GM23338 (cell line): ENCODE measurements at regions not wholly inside any gene's neighbourhood (a gene's known extent, or its start where the extent isn't known, plus 50 kb on each side); places are given as distances from the start of the nearest gene placed in this dataset.
A peak's percentile ranks its signal among the peaks of the same experiment; 100 is the strongest.

Experiments
- ATAC-seq: fragments of 200-7000 bp; cut with Tn5 transposase; 3 replicates; pipeline ENCODE4 v1.9.1; 2020
- DNase-seq: peaks from one replicate; pipeline ENCODE4 v3.0.0-alpha.2; 2015; ENCODE audit warnings: low spot score
- H2AFZ ChIP-seq: fragments of 200-600 bp; sonication (generic); 2 replicates; pipeline ENCODE4 v1.8.0; 2016; ENCODE audit warnings: antibody characterized with exemption, mild to moderate bottlenecking, moderate library complexity
- H3F3A ChIP-seq: fragments of 200-600 bp; sonication (generic); replicated peaks from 2 replicates; pipeline ENCODE4 v1.8.0; 2017; ENCODE audit warnings: antibody characterized with exemption, mixed run types, low read depth
- H3K27ac ChIP-seq: fragments of 200-600 bp; sonication (generic); 2 replicates; pipeline ENCODE4 v1.6.1; 2016; ENCODE audit warnings: low read depth
- H3K27me3 ChIP-seq: fragments of 200-600 bp; sonication (generic); 2 replicates; pipeline ENCODE4 v1.8.0; 2016; ENCODE audit warnings: mild to moderate bottlenecking, mixed run types, moderate library complexity; ENCODE audit not compliant: insufficient read depth
- H3K36me3 ChIP-seq: fragments of 200-600 bp; sonication (generic); 2 replicates; pipeline ENCODE4 v1.8.0; 2016; ENCODE audit warnings: mild to moderate bottlenecking; ENCODE audit not compliant: insufficient read depth
- H3K4me1 ChIP-seq: fragments of 200-600 bp; sonication (generic); 2 replicates; pipeline ENCODE4 v1.8.0; 2016; ENCODE audit warnings: mild to moderate bottlenecking, moderate library complexity; ENCODE audit not compliant: insufficient read depth
- H3K4me2 ChIP-seq: fragments of 200-600 bp; sonication (generic); 2 replicates; pipeline ENCODE4 v1.7.1; 2017; ENCODE audit warnings: mixed run types
- H3K4me3 ChIP-seq: fragments of 200-600 bp; sonication (generic); 2 replicates; pipeline ENCODE4 v1.6.1; 2016; ENCODE audit warnings: mixed run types
- H3K79me2 ChIP-seq: fragments of 200-600 bp; sonication (generic); replicated peaks from 2 replicates; pipeline ENCODE4 v1.8.0; 2017; ENCODE audit warnings: mild to moderate bottlenecking; ENCODE audit not compliant: insufficient read depth
- H3K9me2 ChIP-seq: fragments of 200-600 bp; sonication (generic); 2 replicates; pipeline ENCODE4 v1.8.0; 2017; ENCODE audit not compliant: insufficient read depth
- H4K20me1 ChIP-seq: fragments of 200-600 bp; sonication (generic); replicated peaks from 2 replicates; pipeline ENCODE4 v1.8.0; 2017; ENCODE audit warnings: mild to moderate bottlenecking; ENCODE audit not compliant: insufficient read depth
- H3K27ac Mint-ChIP-seq: 2 replicates; pipeline ENCODE4 v1.8.0; 2020; ENCODE audit warnings: inconsistent platforms, mild to moderate bottlenecking, moderate library complexity, mixed read lengths
- H3K27me3 Mint-ChIP-seq: 3 replicates; pipeline ENCODE4 v1.8.0; 2022; ENCODE audit warnings: low read depth, mild to moderate bottlenecking, moderate library complexity, mixed read lengths, inconsistent platforms; ENCODE audit not compliant: insufficient read depth, poor library complexity
- H3K36me3 Mint-ChIP-seq: 3 replicates; pipeline ENCODE4 v1.8.0; 2021; ENCODE audit warnings: low read depth, mild to moderate bottlenecking, inconsistent platforms, moderate library complexity, mixed read lengths
- H3K4me1 Mint-ChIP-seq: 3 replicates; pipeline ENCODE4 v1.8.0; 2020; ENCODE audit warnings: mild to moderate bottlenecking, inconsistent platforms, mixed read lengths
- H3K4me3 Mint-ChIP-seq: 3 replicates; pipeline ENCODE4 v1.8.0; 2021; ENCODE audit warnings: moderate library complexity, mild to moderate bottlenecking, inconsistent platforms, mixed read lengths
- H3K9me3 Mint-ChIP-seq: 3 replicates; pipeline ENCODE4 v1.8.0; 2020; ENCODE audit warnings: moderate library complexity, mild to moderate bottlenecking, inconsistent platforms, mixed read lengths
- CREB1 ChIP-seq: fragments of 250-450 bp; sonication (Bioruptor Pico); IDR thresholded peaks from 2 replicates; pipeline ENCODE4 v1.5.0; 2020; ENCODE audit warnings: low read depth, mild to moderate bottlenecking, moderate library complexity
- CTCF ChIP-seq, 2 experiments: fragments of 200-600 bp in 1 of 2; sonication (generic) in 1 of 2; conservative IDR thresholded peaks; 2 replicates each; pipeline versions ENCODE4 v1.5.1 to v1.6.1; 2016 to 2017; ENCODE audit warnings: antibody characterized with exemption in 2 of 2, low read depth in 2 of 2, mild to moderate bottlenecking in 2 of 2, moderate library complexity in 1 of 2
- EZH2 ChIP-seq: fragments of 200-600 bp; sonication (generic); IDR thresholded peaks from one replicate; pipeline ENCODE4 v1.8.0; 2017; ENCODE audit warnings: antibody characterized with exemption, mild to moderate bottlenecking, low read depth; ENCODE audit not compliant: unreplicated experiment
- EZH2phosphoT487 ChIP-seq: fragments of 200-600 bp; sonication (generic); IDR thresholded peaks from one replicate; pipeline ENCODE4 v1.8.1; 2018; ENCODE audit warnings: antibody characterized with exemption; ENCODE audit not compliant: unreplicated experiment
- JUNB ChIP-seq: IDR thresholded peaks from one replicate; pipeline ENCODE4 v1.6.1; 2016; ENCODE audit warnings: antibody characterized with exemption; ENCODE audit not compliant: unreplicated experiment
- NANOG ChIP-seq: IDR thresholded peaks from 2 replicates; pipeline ENCODE4 v1.6.1; 2016; ENCODE audit warnings: antibody characterized with exemption, borderline replicate concordance
- POLR2AphosphoS5 ChIP-seq: IDR thresholded peaks from 2 replicates; pipeline ENCODE4 v1.6.1; 2016; ENCODE audit warnings: antibody characterized with exemption, low read depth
- REST ChIP-seq: IDR thresholded peaks from one replicate; pipeline ENCODE4 v1.6.1; 2018; ENCODE audit warnings: antibody characterized with exemption; ENCODE audit not compliant: unreplicated experiment
- STAT1 ChIP-seq: IDR thresholded peaks from one replicate; pipeline ENCODE4 v1.6.1; 2016; ENCODE audit warnings: antibody characterized with exemption; ENCODE audit not compliant: unreplicated experiment
- ZNF331 ChIP-seq: fragments of 250-450 bp; sonication (Bioruptor Pico); IDR thresholded peaks from 2 replicates; pipeline ENCODE4 v1.5.0; 2020; ENCODE audit warnings: low read depth, mild to moderate bottlenecking, moderate library complexity
- TF ChIP-seq, protein P1 (sequence below): IDR thresholded peaks from 2 replicates; pipeline ENCODE4 v1.6.1; 2016; ENCODE audit warnings: antibody characterized with exemption
- TF ChIP-seq, protein P2 (sequence below): fragments of 250-450 bp; sonication (Bioruptor Pico); IDR thresholded peaks from 2 replicates; pipeline ENCODE4 v1.5.0; 2020; ENCODE audit warnings: mild to moderate bottlenecking, moderate library complexity

DNA sequence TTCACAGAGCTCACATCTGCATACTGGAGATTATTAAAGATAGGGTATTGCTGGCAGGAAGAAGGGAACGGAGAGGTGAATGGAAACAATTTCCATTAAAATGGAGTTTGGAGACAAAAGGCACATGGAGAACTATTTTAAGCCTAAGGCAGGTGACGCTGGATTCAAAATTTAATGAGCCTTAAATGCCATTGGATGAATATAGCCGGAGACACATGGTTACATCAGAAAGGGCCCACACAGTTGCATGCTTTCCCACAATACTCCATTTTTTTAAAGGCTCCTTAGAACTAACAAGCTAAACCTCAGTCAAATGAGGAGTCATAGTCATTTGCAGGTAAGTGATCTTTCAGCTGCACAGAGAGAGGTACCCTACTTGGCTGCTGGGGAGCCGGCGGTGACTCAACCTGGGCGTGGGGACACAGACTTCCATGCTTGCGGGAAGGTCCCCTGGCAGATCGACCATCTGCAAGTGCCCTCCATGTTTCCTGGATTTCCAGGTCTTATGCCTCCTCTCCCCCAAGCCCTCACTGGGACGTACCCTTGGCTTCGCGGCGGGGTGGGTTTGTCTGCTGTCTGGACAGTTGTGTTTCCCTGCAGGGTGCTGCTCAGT lies 259.2 kb downstream of the CBLN1 start (continued):
- TF ChIP-seq REST (no peak), CTCF (conservative IDR thresholded peaks at IDR 0.05; ENCODE audit: low read depth in 2 of 2) (no peak), STAT1 (no peak), ZNF331 (CRISPR knock-in tag) (no peak), EZH2 (no peak), EZH2phosphoT487 (no peak), POLR2AphosphoS5 (no peak), CREB1 (CRISPR knock-in tag) (no peak), NANOG (no peak)

- H2AFZ ChIP-seq, result peak overlapping the region; percentile 78
- 0 out of 2 replicates have a peak, but pooled peaks cover 6% of the 10 kb centered on the region for H3K9me2 ChIP-seq
- peak overlapping the region; percentile 31 for H3K4me2 ChIP-seq
- DNase-seq, result peak; percentile 35
- no peak overlapping the region for H3K4me3 ChIP-seq
- TF ChIP-seq POLR2AphosphoS5 (no peak), JUNB (no peak), NANOG (no peak), CREB1 (CRISPR knock-in tag) (no peak)
- TF ChIP-seq, protein P1, sequence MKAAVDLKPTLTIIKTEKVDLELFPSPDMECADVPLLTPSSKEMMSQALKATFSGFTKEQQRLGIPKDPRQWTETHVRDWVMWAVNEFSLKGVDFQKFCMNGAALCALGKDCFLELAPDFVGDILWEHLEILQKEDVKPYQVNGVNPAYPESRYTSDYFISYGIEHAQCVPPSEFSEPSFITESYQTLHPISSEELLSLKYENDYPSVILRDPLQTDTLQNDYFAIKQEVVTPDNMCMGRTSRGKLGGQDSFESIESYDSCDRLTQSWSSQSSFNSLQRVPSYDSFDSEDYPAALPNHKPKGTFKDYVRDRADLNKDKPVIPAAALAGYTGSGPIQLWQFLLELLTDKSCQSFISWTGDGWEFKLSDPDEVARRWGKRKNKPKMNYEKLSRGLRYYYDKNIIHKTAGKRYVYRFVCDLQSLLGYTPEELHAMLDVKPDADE, result no peak
- TF ChIP-seq, protein P2, sequence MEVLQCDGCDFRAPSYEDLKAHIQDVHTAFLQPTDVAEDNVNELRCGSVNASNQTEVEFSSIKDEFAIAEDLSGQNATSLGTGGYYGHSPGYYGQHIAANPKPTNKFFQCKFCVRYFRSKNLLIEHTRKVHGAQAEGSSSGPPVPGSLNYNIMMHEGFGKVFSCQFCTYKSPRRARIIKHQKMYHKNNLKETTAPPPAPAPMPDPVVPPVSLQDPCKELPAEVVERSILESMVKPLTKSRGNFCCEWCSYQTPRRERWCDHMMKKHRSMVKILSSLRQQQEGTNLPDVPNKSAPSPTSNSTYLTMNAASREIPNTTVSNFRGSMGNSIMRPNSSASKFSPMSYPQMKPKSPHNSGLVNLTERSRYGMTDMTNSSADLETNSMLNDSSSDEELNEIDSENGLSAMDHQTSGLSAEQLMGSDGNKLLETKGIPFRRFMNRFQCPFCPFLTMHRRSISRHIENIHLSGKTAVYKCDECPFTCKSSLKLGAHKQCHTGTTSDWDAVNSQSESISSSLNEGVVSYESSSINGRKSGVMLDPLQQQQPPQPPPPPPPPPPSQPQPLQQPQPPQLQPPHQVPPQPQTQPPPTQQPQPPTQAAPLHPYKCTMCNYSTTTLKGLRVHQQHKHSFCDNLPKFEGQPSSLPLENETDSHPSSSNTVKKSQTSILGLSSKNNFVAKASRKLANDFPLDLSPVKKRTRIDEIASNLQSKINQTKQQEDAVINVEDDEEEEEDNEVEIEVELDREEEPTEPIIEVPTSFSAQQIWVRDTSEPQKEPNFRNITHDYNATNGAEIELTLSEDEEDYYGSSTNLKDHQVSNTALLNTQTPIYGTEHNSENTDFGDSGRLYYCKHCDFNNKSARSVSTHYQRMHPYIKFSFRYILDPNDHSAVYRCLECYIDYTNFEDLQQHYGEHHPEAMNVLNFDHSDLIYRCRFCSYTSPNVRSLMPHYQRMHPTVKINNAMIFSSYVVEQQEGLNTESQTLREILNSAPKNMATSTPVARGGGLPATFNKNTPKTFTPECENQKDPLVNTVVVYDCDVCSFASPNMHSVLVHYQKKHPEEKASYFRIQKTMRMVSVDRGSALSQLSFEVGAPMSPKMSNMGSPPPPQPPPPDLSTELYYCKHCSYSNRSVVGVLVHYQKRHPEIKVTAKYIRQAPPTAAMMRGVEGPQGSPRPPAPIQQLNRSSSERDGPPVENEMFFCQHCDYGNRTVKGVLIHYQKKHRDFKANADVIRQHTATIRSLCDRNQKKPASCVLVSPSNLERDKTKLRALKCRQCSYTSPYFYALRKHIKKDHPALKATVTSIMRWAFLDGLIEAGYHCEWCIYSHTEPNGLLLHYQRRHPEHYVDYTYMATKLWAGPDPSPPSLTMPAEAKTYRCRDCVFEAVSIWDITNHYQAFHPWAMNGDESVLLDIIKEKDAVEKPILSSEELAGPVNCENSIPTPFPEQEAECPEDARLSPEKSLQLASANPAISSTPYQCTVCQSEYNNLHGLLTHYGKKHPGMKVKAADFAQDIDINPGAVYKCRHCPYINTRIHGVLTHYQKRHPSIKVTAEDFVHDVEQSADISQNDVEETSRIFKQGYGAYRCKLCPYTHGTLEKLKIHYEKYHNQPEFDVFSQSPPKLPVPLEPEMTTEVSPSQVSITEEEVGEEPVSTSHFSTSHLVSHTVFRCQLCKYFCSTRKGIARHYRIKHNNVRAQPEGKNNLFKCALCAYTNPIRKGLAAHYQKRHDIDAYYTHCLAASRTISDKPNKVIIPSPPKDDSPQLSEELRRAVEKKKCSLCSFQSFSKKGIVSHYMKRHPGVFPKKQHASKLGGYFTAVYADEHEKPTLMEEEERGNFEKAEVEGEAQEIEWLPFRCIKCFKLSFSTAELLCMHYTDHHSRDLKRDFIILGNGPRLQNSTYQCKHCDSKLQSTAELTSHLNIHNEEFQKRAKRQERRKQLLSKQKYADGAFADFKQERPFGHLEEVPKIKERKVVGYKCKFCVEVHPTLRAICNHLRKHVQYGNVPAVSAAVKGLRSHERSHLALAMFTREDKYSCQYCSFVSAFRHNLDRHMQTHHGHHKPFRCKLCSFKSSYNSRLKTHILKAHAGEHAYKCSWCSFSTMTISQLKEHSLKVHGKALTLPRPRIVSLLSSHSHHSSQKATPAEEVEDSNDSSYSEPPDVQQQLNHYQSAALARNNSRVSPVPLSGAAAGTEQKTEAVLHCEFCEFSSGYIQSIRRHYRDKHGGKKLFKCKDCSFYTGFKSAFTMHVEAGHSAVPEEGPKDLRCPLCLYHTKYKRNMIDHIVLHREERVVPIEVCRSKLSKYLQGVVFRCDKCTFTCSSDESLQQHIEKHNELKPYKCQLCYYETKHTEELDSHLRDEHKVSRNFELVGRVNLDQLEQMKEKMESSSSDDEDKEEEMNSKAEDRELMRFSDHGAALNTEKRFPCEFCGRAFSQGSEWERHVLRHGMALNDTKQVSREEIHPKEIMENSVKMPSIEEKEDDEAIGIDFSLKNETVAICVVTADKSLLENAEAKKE (CRISPR knock-in tag), result no peak
- H3K36me3 ChIP-seq, result no peaks in the 10 kb centered on the region
- Mint-ChIP-seq H3K27me3 (peaks cover 5% of the 10 kb centered on the region), H3K4me3 (no peak overlapping the region), H3K4me1 (peaks cover 56% of the 10 kb centered on the region), H3K36me3 (no peaks in the 10 kb centered on the region; the same call in 2 of the 3 replicates), H3K9me3 (peaks cover 1% of the 10 kb centered on the region; the same call in 2 of the 3 replicates), H3K27ac (no peak overlapping the region)
- H3K27me3 ChIP-seq, result no peaks in the 10 kb centered on the region
- ATAC-seq, result no peak; the same call in 2 of the 3 replicates
- H3K27ac ChIP-seq, result peak overlapping the region; percentile 58; the same call in 1 of the 2 replicates
- peaks cover 45% of the 10 kb centered on the region for H3K4me1 ChIP-seq
- H4K20me1 ChIP-seq, result no peaks in the 10 kb centered on the region
- H3K79me2 ChIP-seq, result no peaks in the 10 kb centered on the region
- no peaks in the 10 kb centered on the region for H3F3A ChIP-seq
These were observed 260.5 kb downstream of the CBLN1 start for GRCh38 chr16:49021136-49021535.
